SK-N-SH treated with all-trans-retinoic acid at 6 μM for 48 hours (cell line): ENCODE measurements at regions not wholly inside any gene's neighbourhood (a gene's known extent, or its start where the extent isn't known, plus 50 kb on each side); places are given as distances from the start of the nearest gene placed in this dataset.

Experiments
- PATZ1 ChIP-seq: fragments of 250-450 bp; sonication (Bioruptor Pico); IDR thresholded peaks from 2 replicates; pipeline ENCODE4 v1.8.0; 2020; ENCODE audit warnings: mild to moderate bottlenecking, moderate library complexity, borderline replicate concordance
- ZNF565 ChIP-seq: fragments of 450-650 bp; formaldehyde crosslinking; conservative IDR thresholded peaks from 2 replicates; pipeline ENCODE4 v1.5.0; 2020; ENCODE audit warnings: low read depth, mild to moderate bottlenecking, moderate library complexity

- TF ChIP-seq ZNF565 (CRISPR knock-in tag): no peak
- TF ChIP-seq PATZ1 (CRISPR knock-in tag): no peak
Observed at GRCh38 chr11:90392692-90393091, 169.8 kb upstream of the CHORDC1 start.
